ENCODE measurements at regions not wholly inside any gene's neighbourhood (a gene's known extent, or its start where the extent isn't known, plus 50 kb on each side); places are given as distances from the start of the nearest gene placed in this dataset.

- TF ChIP-seq MAX (IDR thresholded peaks at IDR 0.05) = no peak
- no peak for TF ChIP-seq RXRA (IDR thresholded peaks at IDR 0.05)
- TF ChIP-seq NR2F2 (IDR thresholded peaks at IDR 0.05) = no peak
- no peak overlapping the region for H3K27ac ChIP-seq (ENCODE audit: low read depth in 1 of 2, low read length in 2 of 2)
- DNase-seq (ENCODE audit: low spot score) = no peak
Measured at GRCh38 chr2:199196686-199197085, 261.1 kb downstream of the SATB2 start.

GRCh38 chr2:199195927-199196502 is 261.7 kb downstream of the SATB2 start:
- DNase-seq (ENCODE audit: low spot score) = no peak
- no peaks in the 10 kb centered on the region for H3K27me3 ChIP-seq (ENCODE audit: control insufficient read depth in 4 of 4, insufficient read depth in 4 of 4, low read length in 3 of 4)
- no peaks in the 10 kb centered on the region for H3K4me1 ChIP-seq (ENCODE audit: control insufficient read depth in 4 of 4, insufficient read depth in 4 of 4, low read length in 3 of 4)
- no peaks in the 10 kb centered on the region for H3K36me3 ChIP-seq (ENCODE audit: control insufficient read depth in 4 of 4, insufficient read depth in 3 of 4, low read depth in 1 of 4, low read length in 3 of 4)
- TF ChIP-seq JUND (IDR thresholded peaks at IDR 0.05) = no peak
- TF ChIP-seq GABPA (IDR thresholded peaks at IDR 0.05 in 1 of 2, conservative IDR thresholded peaks at IDR 0.05 in 1 of 2) = no peak
- TF ChIP-seq ZBTB33 (IDR thresholded peaks at IDR 0.05) = no peak
- TF ChIP-seq EGR1 (IDR thresholded peaks at IDR 0.05; ENCODE audit: low read depth in 2 of 2) = no peak
- TF ChIP-seq RAD21 (IDR thresholded peaks at IDR 0.05) = no peak
- no peak for TF ChIP-seq MAX (IDR thresholded peaks at IDR 0.05)
- H3K27ac ChIP-seq (ENCODE audit: low read depth in 1 of 2, low read length in 2 of 2) = no peak overlapping the region
- 75% methylated on average over 6 of the region's 6 CpGs for WGBS
- no peak overlapping the region for H3K4me3 ChIP-seq (ENCODE audit: low read depth in 1 of 3, low read length in 3 of 3)
- H3K9me3 ChIP-seq (ENCODE audit: control insufficient read depth in 4 of 4, low read length in 3 of 4) = no peaks in the 10 kb centered on the region
- no peak overlapping the region for H3K9ac ChIP-seq (ENCODE audit: low read depth in 1 of 2, low read length in 2 of 2)

More at GRCh38 chr2:199196686-199197085, 261.1 kb downstream of the SATB2 start:
- no peak overlapping the region for H3K4me3 ChIP-seq (ENCODE audit: low read depth in 1 of 3, low read length in 3 of 3)
- no peaks in the 10 kb centered on the region for H3K27me3 ChIP-seq (ENCODE audit: control insufficient read depth in 4 of 4, insufficient read depth in 4 of 4, low read length in 3 of 4)
- no peaks in the 10 kb centered on the region for H3K4me1 ChIP-seq (ENCODE audit: control insufficient read depth in 4 of 4, insufficient read depth in 4 of 4, low read length in 3 of 4)
- H3K36me3 ChIP-seq (ENCODE audit: control insufficient read depth in 4 of 4, insufficient read depth in 3 of 4, low read depth in 1 of 4, low read length in 3 of 4) = no peaks in the 10 kb centered on the region
- H3K9me3 ChIP-seq (ENCODE audit: control insufficient read depth in 4 of 4, low read length in 3 of 4) = no peaks in the 10 kb centered on the region
- H3K9ac ChIP-seq (ENCODE audit: low read depth in 1 of 2, low read length in 2 of 2) = no peak overlapping the region
- 91% methylated on average over 3 of the region's 3 CpGs for WGBS

GRCh38 chr2:199191461-199191860 is 266.3 kb downstream of the SATB2 start:
- Histone ChIP-seq H3K27ac (ENCODE audit: low read depth in 1 of 2, low read length in 2 of 2) (no peak overlapping the region), H3K36me3 (ENCODE audit: control insufficient read depth in 4 of 4, insufficient read depth in 3 of 4, low read depth in 1 of 4, low read length in 3 of 4) (no peaks in the 10 kb centered on the region), H3K27me3 (ENCODE audit: control insufficient read depth in 4 of 4, insufficient read depth in 4 of 4, low read length in 3 of 4) (no peaks in the 10 kb centered on the region), H3K4me3 (ENCODE audit: low read depth in 1 of 3, low read length in 3 of 3) (no peak overlapping the region), H3K4me1 (ENCODE audit: control insufficient read depth in 4 of 4, insufficient read depth in 4 of 4, low read length in 3 of 4) (no peaks in the 10 kb centered on the region), H3K9me3 (ENCODE audit: control insufficient read depth in 4 of 4, low read length in 3 of 4) (no peaks in the 10 kb centered on the region), H3K9ac (ENCODE audit: low read depth in 1 of 2, low read length in 2 of 2) (no peak overlapping the region)
- WGBS = 68% methylated on average over 8 of the region's 8 CpGs
- no peak for DNase-seq (ENCODE audit: low spot score)
- TF ChIP-seq NR2F2 (IDR thresholded peaks at IDR 0.05) (no peak), TAF1 (conservative IDR thresholded peaks at IDR 0.05) (no peak), RAD21 (IDR thresholded peaks at IDR 0.05) (no peak), FOXA2 (IDR thresholded peaks at IDR 0.05) (no peak), ZBTB33 (IDR thresholded peaks at IDR 0.05) (no peak), HNF4G (IDR thresholded peaks at IDR 0.05) (no peak), FOXA1 (IDR thresholded peaks at IDR 0.05) (no peak), ATF3 (IDR thresholded peaks at IDR 0.05) (no peak), GABPA (IDR thresholded peaks at IDR 0.05 in 1 of 2, conservative IDR thresholded peaks at IDR 0.05 in 1 of 2) (no peak), HNF4A (conservative IDR thresholded peaks at IDR 0.05) (no peak), SP1 (IDR thresholded peaks at IDR 0.05) (no peak), YY1 (IDR thresholded peaks at IDR 0.05) (no peak), REST (IDR thresholded peaks at IDR 0.05) (no peak), RXRA (IDR thresholded peaks at IDR 0.05) (no peak), MAX (IDR thresholded peaks at IDR 0.05) (no peak)

Measured in liver (tissue), 7 donors.